Naive thymus-derived CD4-positive, alpha-beta T cell (primary cell): ENCODE measurements at regions not wholly inside any gene's neighbourhood (a gene's known extent, or its start where the extent isn't known, plus 50 kb on each side); places are given as distances from the start of the nearest gene placed in this dataset.

Source experiments
- ATAC-seq: fragments of 150-1000 bp; cut with Tn5 transposase; 2 replicates; pipeline ENCODE4 v1.10.0; 2021; ENCODE audit warnings: mild to moderate bottlenecking, moderate library complexity
- CTCF ChIA-PET: fragments of 350-600 bp; sonication (Branson Sonifier 250); formaldehyde crosslinking; loops from one replicate; lab custom pipeline; 2021; ENCODE audit warnings: antibody characterized with exemption; lab: Charles Lee
- POLR2A ChIA-PET: fragments of 350-600 bp; sonication (Branson Sonifier 250); formaldehyde crosslinking; loops from one replicate; lab custom pipeline; 2021; ENCODE audit warnings: antibody characterized with exemption, inconsistent platforms; lab: Charles Lee
- DNase-seq, 9 donors: peaks; one replicate each; pipeline versions ENCODE4 v3.0.0 to v3.0.0-alpha.2; 2020 to 2022; ENCODE audit warnings: mixed read lengths in 1 of 9
- H3K27ac ChIP-seq: one replicate; pipeline ENCODE4 v1.7.0; 2013; ENCODE audit warnings: mild to moderate bottlenecking, low read depth, low read length, moderate library complexity
- H3K27me3 ChIP-seq, 2 donors: one replicate each; pipeline ENCODE4 v1.7.0; 2013; ENCODE audit warnings: low read length in 2 of 2, mild to moderate bottlenecking in 2 of 2, moderate library complexity in 2 of 2; ENCODE audit not compliant: control insufficient read depth in 2 of 2, insufficient read depth in 2 of 2
- H3K36me3 ChIP-seq, 3 experiments: 1 replicate in 2 of 3; 2 replicates in 1 of 3; pipeline ENCODE4 v1.7.0; 2013; ENCODE audit warnings: low read length in 3 of 3, mild to moderate bottlenecking in 3 of 3, moderate library complexity in 1 of 3; ENCODE audit not compliant: insufficient read depth in 3 of 3, control insufficient read depth in 2 of 3
- H3K4me1 ChIP-seq, 2 donors: one replicate each; pipeline ENCODE4 v1.7.0; 2013; ENCODE audit warnings: low read length in 2 of 2, mild to moderate bottlenecking in 2 of 2, moderate library complexity in 1 of 2; ENCODE audit not compliant: control insufficient read depth in 2 of 2, insufficient read depth in 2 of 2
- H3K4me3 ChIP-seq: 2 replicates; pipeline ENCODE4 v1.7.0; 2013; ENCODE audit warnings: mild to moderate bottlenecking, low read length
- H3K9me3 ChIP-seq, 3 experiments: 1 replicate in 2 of 3; 2 replicates in 1 of 3; pipeline ENCODE4 v1.7.0; 2013; ENCODE audit warnings: low read length in 3 of 3; ENCODE audit not compliant: control insufficient read depth in 2 of 3
- H3K27ac Mint-ChIP-seq, 9 donors: one replicate each; pipeline ENCODE4 v1.8.0; 2020 to 2022; ENCODE audit warnings: mixed read lengths in 9 of 9, mild to moderate bottlenecking in 8 of 9, moderate library complexity in 5 of 9, inconsistent platforms in 2 of 9
- H3K27me3 Mint-ChIP-seq, 5 donors: one replicate each; pipeline ENCODE4 v1.8.0; 2021 to 2022; ENCODE audit warnings: mixed read lengths in 5 of 5, mild to moderate bottlenecking in 1 of 5
- H3K36me3 Mint-ChIP-seq, 5 donors: one replicate each; pipeline ENCODE4 v1.8.0; 2020 to 2022; ENCODE audit warnings: mixed read lengths in 5 of 5, mild to moderate bottlenecking in 3 of 5, inconsistent platforms in 1 of 5
- H3K4me1 Mint-ChIP-seq, 7 donors: one replicate each; pipeline ENCODE4 v1.8.0; 2020 to 2022; ENCODE audit warnings: mixed read lengths in 7 of 7, mild to moderate bottlenecking in 3 of 7, inconsistent platforms in 1 of 7
- H3K4me3 Mint-ChIP-seq, 10 donors: one replicate each; pipeline ENCODE4 v1.8.0; 2020 to 2022; ENCODE audit warnings: mild to moderate bottlenecking in 10 of 10, mixed read lengths in 10 of 10, moderate library complexity in 6 of 10, inconsistent platforms in 2 of 10
- H3K9me3 Mint-ChIP-seq, 11 donors: one replicate each; pipeline ENCODE4 v1.8.0; 2020 to 2022; ENCODE audit warnings: mixed read lengths in 11 of 11, mild to moderate bottlenecking in 4 of 11, inconsistent platforms in 1 of 11, moderate library complexity in 1 of 11
- intact Hi-C, 2 donors: fragments of 100-400 bp; cut with micrococcal nuclease; formaldehyde crosslinking; loops; one replicate each; pipeline ENCODE4 v1.15.1; 2023

DNA sequence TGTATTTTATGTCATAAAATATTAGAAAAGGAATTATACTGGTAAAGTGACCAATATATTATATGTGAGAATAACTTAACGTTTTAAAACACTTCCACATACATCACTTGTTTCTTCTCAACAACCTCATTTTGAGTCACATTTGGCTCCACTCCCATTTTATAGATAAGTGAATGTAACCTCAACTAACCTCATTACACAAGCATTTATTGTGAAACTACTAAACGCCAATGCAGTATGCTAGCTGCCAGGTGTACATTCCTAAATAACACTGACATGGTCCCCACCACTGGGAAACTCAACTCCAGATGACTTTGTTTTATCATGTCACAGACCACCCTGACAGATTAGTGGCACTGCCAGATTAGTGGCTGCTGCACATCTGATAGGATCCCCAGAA lies 249.7 kb upstream of the CNTN4 start:
- ChIA-PET POLR2A (no interaction called here), CTCF (no interaction called here)
- H3K4me3 ChIP-seq = no peak overlapping the region
- H3K4me1 ChIP-seq = no peaks in the 10 kb centered on the region
- no peak for ATAC-seq
- H3K27me3 ChIP-seq = no peaks in the 10 kb centered on the region
- peaks cover 0 to 6% (median 3%) of the 10 kb centered on the region in 11 donors for H3K9me3 Mint-ChIP-seq
- no peaks in the 10 kb centered on the region for H3K36me3 ChIP-seq
- no peaks in the 10 kb centered on the region for H3K27me3 Mint-ChIP-seq
- no peaks in the 10 kb centered on the region for H3K4me1 Mint-ChIP-seq
- H3K27ac ChIP-seq = no peak overlapping the region
- no peak overlapping the region for H3K27ac Mint-ChIP-seq
- intact Hi-C loops = no loop called here
- H3K4me3 Mint-ChIP-seq = no peak overlapping the region
- no peaks in the 10 kb centered on the region for H3K36me3 Mint-ChIP-seq
- H3K9me3 ChIP-seq = no peaks in the 10 kb centered on the region
- no peak for DNase-seq

DNA sequence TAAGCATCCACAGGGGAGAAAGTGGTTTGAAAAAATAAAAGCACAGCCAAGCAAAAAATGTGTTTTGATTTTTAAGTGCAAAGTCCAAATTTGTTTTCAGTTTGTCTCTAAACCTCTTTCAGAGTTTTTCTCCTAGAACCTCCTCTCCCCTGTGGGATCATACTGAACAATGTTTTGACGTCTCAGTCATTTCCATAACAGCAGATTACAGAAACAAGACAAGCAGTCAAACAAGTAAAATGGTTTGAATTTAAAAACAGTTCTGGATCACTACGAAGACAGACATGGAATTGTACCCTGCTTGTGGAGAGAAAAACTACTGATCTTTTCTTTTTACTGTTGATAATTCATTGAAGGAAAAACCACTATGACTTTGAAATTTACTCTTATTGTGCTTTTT lies 245.7 kb upstream of the CNTN4 start:
- Mint-ChIP-seq H3K27ac (no peak overlapping the region), H3K4me1 (no peaks in the 10 kb centered on the region), H3K36me3 (no peaks in the 10 kb centered on the region), H3K9me3 (peaks cover 0 to 11% (median 3%) of the 10 kb centered on the region in 11 donors), H3K4me3 (no peak overlapping the region), H3K27me3 (no peaks in the 10 kb centered on the region)
- Histone ChIP-seq H3K27me3 (no peaks in the 10 kb centered on the region), H3K27ac (no peak overlapping the region), H3K9me3 (no peaks in the 10 kb centered on the region), H3K4me1 (no peaks in the 10 kb centered on the region), H3K4me3 (no peak overlapping the region), H3K36me3 (no peaks in the 10 kb centered on the region)
- ATAC-seq = no peak
- CTCF ChIA-PET = no interaction called here
- POLR2A ChIA-PET = no interaction called here
- intact Hi-C loops = no loop called here
- no peak for DNase-seq

DNA sequence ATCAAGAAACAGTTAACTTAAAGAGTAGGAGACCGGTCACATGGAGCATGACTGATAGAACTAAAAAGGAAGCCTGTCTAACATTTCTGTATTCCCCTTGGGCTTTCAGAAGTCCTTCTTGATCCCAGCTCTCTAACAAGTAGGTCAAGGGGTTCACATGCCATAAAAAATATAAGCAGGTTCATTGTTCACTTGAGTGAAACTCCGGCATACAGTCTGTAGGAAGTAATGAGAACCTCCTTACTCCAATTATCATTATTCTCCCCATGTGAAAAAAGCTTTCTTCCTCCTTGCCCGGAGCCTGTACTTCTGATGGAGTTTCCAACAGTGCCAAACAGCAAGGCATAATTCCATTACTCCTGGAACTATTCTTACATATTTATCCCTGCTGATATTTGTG lies 242.8 kb upstream of the CNTN4 start:
- Histone ChIP-seq H3K9me3 (no peaks in the 10 kb centered on the region), H3K27me3 (no peaks in the 10 kb centered on the region), H3K27ac (no peak overlapping the region), H3K4me3 (no peak overlapping the region), H3K4me1 (no peaks in the 10 kb centered on the region), H3K36me3 (no peaks in the 10 kb centered on the region)
- POLR2A ChIA-PET = no interaction called here
- H3K4me1 Mint-ChIP-seq = no peaks in the 10 kb centered on the region
- no peaks in the 10 kb centered on the region for H3K27me3 Mint-ChIP-seq
- no peak overlapping the region for H3K4me3 Mint-ChIP-seq
- no peak for DNase-seq
- no peaks in the 10 kb centered on the region for H3K36me3 Mint-ChIP-seq
- H3K27ac Mint-ChIP-seq = no peak overlapping the region
- no peak for ATAC-seq
- peaks cover 0 to 11% (median 5%) of the 10 kb centered on the region in 11 donors for H3K9me3 Mint-ChIP-seq
- CTCF ChIA-PET = no interaction called here
- intact Hi-C loops = no loop called here

DNA sequence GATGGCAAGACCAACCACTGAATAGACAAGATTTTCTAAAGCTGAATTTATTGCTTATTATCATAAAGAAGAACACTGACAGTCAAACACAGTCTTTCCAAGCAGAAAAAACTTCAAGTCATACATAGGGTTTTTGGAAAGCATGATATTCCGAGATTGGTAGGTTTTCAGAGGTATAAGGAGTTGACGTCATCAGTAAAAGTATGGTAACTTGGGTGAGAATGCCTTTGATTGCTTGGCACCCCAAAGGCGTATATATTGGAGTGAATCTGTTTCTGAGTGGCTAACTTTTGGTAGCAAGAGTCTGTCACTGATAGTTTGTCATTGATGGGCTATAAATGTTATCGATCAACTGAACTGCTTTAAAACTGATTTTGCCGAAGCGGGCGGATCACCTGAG lies 227.9 kb upstream of the CNTN4 start:
- no peaks in the 10 kb centered on the region for H3K27me3 Mint-ChIP-seq
- no peaks in the 10 kb centered on the region for H3K4me1 Mint-ChIP-seq
- no peaks in the 10 kb centered on the region for H3K4me1 ChIP-seq
- no peaks in the 10 kb centered on the region for H3K27me3 ChIP-seq
- H3K27ac Mint-ChIP-seq = no peak overlapping the region
- no peak overlapping the region for H3K4me3 ChIP-seq
- ATAC-seq = no peak
- H3K36me3 Mint-ChIP-seq = no peaks in the 10 kb centered on the region
- H3K4me3 Mint-ChIP-seq = no peak overlapping the region
- ChIA-PET POLR2A (no interaction called here), CTCF (no interaction called here)
- peaks cover 0 to 18% (median 6%) of the 10 kb centered on the region in 11 donors for H3K9me3 Mint-ChIP-seq
- H3K9me3 ChIP-seq = no peaks in the 10 kb centered on the region
- H3K27ac ChIP-seq = no peak overlapping the region
- no peak for DNase-seq
- H3K36me3 ChIP-seq = no peaks in the 10 kb centered on the region
- intact Hi-C loops = no loop called here

DNA sequence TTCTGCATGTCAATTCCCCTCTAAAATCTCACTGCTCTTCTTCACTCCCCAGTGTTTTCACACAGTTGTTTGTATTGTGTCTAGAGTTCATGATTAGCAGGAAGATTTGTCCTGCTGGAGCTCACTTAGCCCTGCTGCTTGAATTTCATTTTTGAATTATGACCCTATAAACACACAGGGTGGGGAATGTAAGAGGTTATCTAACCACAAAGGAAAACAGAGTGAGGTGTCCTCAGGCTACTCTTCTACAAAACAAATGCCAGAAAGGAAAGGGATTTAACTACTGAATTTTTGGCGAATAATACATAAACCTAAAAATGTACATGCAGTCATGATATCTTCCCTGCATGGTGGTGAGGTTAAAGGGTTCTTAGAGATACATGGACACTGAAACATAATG lies 215.1 kb upstream of the CNTN4 start:
- Histone ChIP-seq H3K4me1 (no peaks in the 10 kb centered on the region), H3K4me3 (no peak overlapping the region), H3K36me3 (no peaks in the 10 kb centered on the region), H3K27ac (no peak overlapping the region), H3K27me3 (no peaks in the 10 kb centered on the region), H3K9me3 (no peaks in the 10 kb centered on the region)
- Mint-ChIP-seq H3K9me3 (peaks cover 0 to 19% (median 5%) of the 10 kb centered on the region in 11 donors), H3K36me3 (no peaks in the 10 kb centered on the region), H3K27me3 (no peaks in the 10 kb centered on the region), H3K4me3 (no peak overlapping the region), H3K4me1 (no peaks in the 10 kb centered on the region), H3K27ac (no peak overlapping the region)
- CTCF ChIA-PET = no interaction called here
- no peak for ATAC-seq
- POLR2A ChIA-PET = no interaction called here
- intact Hi-C loops = no loop called here
- DNase-seq = no peak

DNA sequence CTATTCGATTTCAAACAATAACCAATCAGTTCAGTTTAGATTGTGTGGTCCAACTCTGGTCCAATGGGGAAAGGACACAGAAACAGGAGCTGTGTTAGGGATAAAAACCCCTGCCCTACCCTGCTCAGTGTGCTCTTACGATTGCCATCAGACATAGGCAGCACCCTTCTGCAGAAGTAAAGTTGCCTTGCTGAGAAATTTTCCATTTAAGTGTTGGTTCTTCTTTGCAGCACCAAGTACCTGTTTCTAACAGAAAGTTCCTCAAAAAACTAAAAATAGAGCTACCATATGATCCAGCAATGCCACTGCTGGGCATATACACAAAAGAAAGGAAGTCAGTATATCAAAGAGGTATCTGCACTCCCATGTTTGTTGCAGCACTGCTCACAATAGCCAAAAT lies 206.2 kb upstream of the CNTN4 start:
- ATAC-seq = no peak
- CTCF ChIA-PET = no interaction called here
- H3K4me3 ChIP-seq = no peak overlapping the region
- no peaks in the 10 kb centered on the region for H3K9me3 ChIP-seq
- POLR2A ChIA-PET = no interaction called here
- H3K4me3 Mint-ChIP-seq = no peak overlapping the region
- no peaks in the 10 kb centered on the region for H3K27me3 ChIP-seq
- no peaks in the 10 kb centered on the region for H3K4me1 ChIP-seq
- DNase-seq = no peak
- H3K9me3 Mint-ChIP-seq = peaks cover 4 to 39% (median 18%) of the 10 kb centered on the region in 11 donors
- no peaks in the 10 kb centered on the region for H3K27me3 Mint-ChIP-seq
- intact Hi-C loops = no loop called here
- H3K36me3 ChIP-seq = no peaks in the 10 kb centered on the region
- H3K27ac Mint-ChIP-seq = no peak overlapping the region
- no peaks in the 10 kb centered on the region for H3K4me1 Mint-ChIP-seq
- H3K36me3 Mint-ChIP-seq = no peaks in the 10 kb centered on the region
- no peak overlapping the region for H3K27ac ChIP-seq

DNA sequence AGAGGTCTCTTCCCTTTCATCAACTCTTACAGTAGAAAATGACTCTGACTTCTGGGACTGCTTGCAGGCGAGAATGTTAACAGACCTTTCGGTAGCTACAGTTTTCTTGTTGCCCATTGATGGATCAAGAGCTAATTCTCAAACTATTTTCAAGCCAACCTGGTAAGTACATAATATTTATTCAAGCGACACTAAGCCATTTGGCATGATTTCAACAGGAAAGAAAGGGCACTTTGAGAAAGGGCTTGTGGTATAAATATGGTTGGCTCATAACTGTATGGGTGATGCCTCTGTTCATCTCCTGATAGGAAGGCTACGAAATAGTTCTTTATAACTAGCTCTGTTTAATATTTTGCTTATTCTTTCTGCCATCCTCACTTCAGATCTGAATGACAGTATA lies 196.2 kb upstream of the CNTN4 start:
- Histone ChIP-seq H3K9me3 (no peaks in the 10 kb centered on the region), H3K27ac (no peak overlapping the region), H3K36me3 (no peaks in the 10 kb centered on the region), H3K4me1 (no peaks in the 10 kb centered on the region), H3K27me3 (no peaks in the 10 kb centered on the region), H3K4me3 (no peak overlapping the region)
- intact Hi-C loops = no loop called here
- no peak overlapping the region for H3K27ac Mint-ChIP-seq
- peaks cover 0 to 22% (median 5%) of the 10 kb centered on the region in 11 donors for H3K9me3 Mint-ChIP-seq
- CTCF ChIA-PET = no interaction called here
- H3K4me3 Mint-ChIP-seq = no peak overlapping the region
- H3K27me3 Mint-ChIP-seq = no peaks in the 10 kb centered on the region
- ATAC-seq (no peak), DNase-seq (no peak)
- POLR2A ChIA-PET = interaction anchor here (1.0 kb wide), 1 partner anchor 10 kb away, joined by 3 read pairs; no protein-coding TSS in a partner anchor
- H3K4me1 Mint-ChIP-seq = no peaks in the 10 kb centered on the region
- no peaks in the 10 kb centered on the region for H3K36me3 Mint-ChIP-seq
